Stimulated activated CD4-positive, alpha-beta T cell treated with anti-CD3 and anti-CD28 coated beads, Interleukin-4, amount 100 ng/mL, for 1 hour (primary cell): ENCODE measurements at regions not wholly inside any gene's neighbourhood (a gene's known extent, or its start where the extent isn't known, plus 50 kb on each side); places are given as distances from the start of the nearest gene placed in this dataset.
"Not testable (repeated sequence)": the region's sequence is repeated elsewhere in the genome, so short reads cannot be mapped to it uniquely, and the experiment has no call there.

Experiments
- DNase-seq: peaks from one replicate; pipeline ENCODE4 v3.0.0-alpha.2; 2020

- no peak for DNase-seq
Observed at GRCh38 chr14:34299360-34299759, 162.7 kb downstream of the SPTSSA start.

- no peak for DNase-seq
Observed at GRCh38 chr14:34297786-34298520, 164.1 kb downstream of the SPTSSA start.

- no peak for DNase-seq
Observed at GRCh38 chr14:34283590-34283989, 178.4 kb downstream of the SPTSSA start.

GRCh38 chr14:34277191-34277590 is 184.8 kb downstream of the SPTSSA start:
- no peak for DNase-seq

GRCh38 chr14:34275530-34275929 is 186.5 kb downstream of the SPTSSA start:
- DNase-seq = no peak

- DNase-seq = no peak
Observed at GRCh38 chr14:34275078-34275477, 187.0 kb downstream of the SPTSSA start.

GRCh38 chr14:34273716-34274115 is 188.3 kb downstream of the SPTSSA start:
- DNase-seq = not testable (repeated sequence)

- DNase-seq = no peak
Observed at GRCh38 chr14:34270361-34270760, 191.7 kb downstream of the SPTSSA start.

- DNase-seq = no peak
Observed at GRCh38 chr14:34266344-34266743, 195.7 kb downstream of the SPTSSA start.

GRCh38 chr14:34262127-34262910 is 199.7 kb downstream of the SPTSSA start:
- DNase-seq = no peak

GRCh38 chr14:34259996-34260395 is 202.0 kb downstream of the SPTSSA start:
- no peak for DNase-seq

GRCh38 chr14:34258318-34258717 is 203.7 kb downstream of the SPTSSA start:
- no peak for DNase-seq

- DNase-seq = no peak
Observed at GRCh38 chr14:34257505-34257904, 204.5 kb downstream of the SPTSSA start.

GRCh38 chr14:34256223-34256622 is 205.8 kb downstream of the SPTSSA start:
- no peak for DNase-seq

GRCh38 chr14:34254571-34254970 is 207.5 kb downstream of the SPTSSA start:
- no peak for DNase-seq

- no peak for DNase-seq
Observed at GRCh38 chr14:34254031-34254430, 208.0 kb downstream of the SPTSSA start.

- no peak for DNase-seq
Observed at GRCh38 chr14:34252227-34252626, 209.8 kb downstream of the SPTSSA start.

- no peak for DNase-seq
Observed at GRCh38 chr14:34251662-34252061, 210.4 kb downstream of the SPTSSA start.

GRCh38 chr14:34250959-34251358 is 211.1 kb downstream of the SPTSSA start:
- DNase-seq = no peak

- no peak for DNase-seq
Observed at GRCh38 chr14:34247605-34248004, 214.4 kb downstream of the SPTSSA start.

GRCh38 chr14:34246206-34246605 is 215.8 kb downstream of the SPTSSA start:
- DNase-seq = no peak

- no peak for DNase-seq
Observed at GRCh38 chr14:34243401-34243800, 218.6 kb downstream of the SPTSSA start.

- DNase-seq = no peak
Observed at GRCh38 chr14:34243001-34243400, 219.0 kb downstream of the SPTSSA start.

- no peak for DNase-seq
Observed at GRCh38 chr14:34241185-34241711, 220.8 kb downstream of the SPTSSA start.
